SU-DHL-6 (cell line): ENCODE measurements at regions not wholly inside any gene's neighbourhood (a gene's known extent, or its start where the extent isn't known, plus 50 kb on each side); places are given as distances from the start of the nearest gene placed in this dataset.

ENCODE experiments used
- EZH2phosphoT487 ChIP-seq: fragments of 200-600 bp; sonication (generic), shearing (Covaris generic); conservative IDR thresholded peaks from 2 replicates; pipeline ENCODE4 v1.6.1; 2018; ENCODE audit warnings: mild to moderate bottlenecking, antibody characterized with exemption, low read length, moderate library complexity, mixed read lengths
- TF ChIP-seq, protein P1 (sequence below): fragments of 200-600 bp; sonication (generic); IDR thresholded peaks from one replicate; pipeline ENCODE4 v1.5.1; 2017; ENCODE audit warnings: antibody characterized with exemption, mild to moderate bottlenecking, low read length, moderate library complexity; ENCODE audit not compliant: insufficient read depth, poor library complexity, severe bottlenecking

- TF ChIP-seq, protein P1, sequence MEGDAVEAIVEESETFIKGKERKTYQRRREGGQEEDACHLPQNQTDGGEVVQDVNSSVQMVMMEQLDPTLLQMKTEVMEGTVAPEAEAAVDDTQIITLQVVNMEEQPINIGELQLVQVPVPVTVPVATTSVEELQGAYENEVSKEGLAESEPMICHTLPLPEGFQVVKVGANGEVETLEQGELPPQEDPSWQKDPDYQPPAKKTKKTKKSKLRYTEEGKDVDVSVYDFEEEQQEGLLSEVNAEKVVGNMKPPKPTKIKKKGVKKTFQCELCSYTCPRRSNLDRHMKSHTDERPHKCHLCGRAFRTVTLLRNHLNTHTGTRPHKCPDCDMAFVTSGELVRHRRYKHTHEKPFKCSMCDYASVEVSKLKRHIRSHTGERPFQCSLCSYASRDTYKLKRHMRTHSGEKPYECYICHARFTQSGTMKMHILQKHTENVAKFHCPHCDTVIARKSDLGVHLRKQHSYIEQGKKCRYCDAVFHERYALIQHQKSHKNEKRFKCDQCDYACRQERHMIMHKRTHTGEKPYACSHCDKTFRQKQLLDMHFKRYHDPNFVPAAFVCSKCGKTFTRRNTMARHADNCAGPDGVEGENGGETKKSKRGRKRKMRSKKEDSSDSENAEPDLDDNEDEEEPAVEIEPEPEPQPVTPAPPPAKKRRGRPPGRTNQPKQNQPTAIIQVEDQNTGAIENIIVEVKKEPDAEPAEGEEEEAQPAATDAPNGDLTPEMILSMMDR = no peak
- TF ChIP-seq EZH2phosphoT487 = no peak
Observed at GRCh38 chr16:49193596-49193995, 88.0 kb downstream of the CBLN1 start.
